ENCODE measurements at regions not wholly inside any gene's neighbourhood (a gene's known extent, or its start where the extent isn't known, plus 50 kb on each side); places are given as distances from the start of the nearest gene placed in this dataset.

- TF ChIP-seq, protein P1, sequence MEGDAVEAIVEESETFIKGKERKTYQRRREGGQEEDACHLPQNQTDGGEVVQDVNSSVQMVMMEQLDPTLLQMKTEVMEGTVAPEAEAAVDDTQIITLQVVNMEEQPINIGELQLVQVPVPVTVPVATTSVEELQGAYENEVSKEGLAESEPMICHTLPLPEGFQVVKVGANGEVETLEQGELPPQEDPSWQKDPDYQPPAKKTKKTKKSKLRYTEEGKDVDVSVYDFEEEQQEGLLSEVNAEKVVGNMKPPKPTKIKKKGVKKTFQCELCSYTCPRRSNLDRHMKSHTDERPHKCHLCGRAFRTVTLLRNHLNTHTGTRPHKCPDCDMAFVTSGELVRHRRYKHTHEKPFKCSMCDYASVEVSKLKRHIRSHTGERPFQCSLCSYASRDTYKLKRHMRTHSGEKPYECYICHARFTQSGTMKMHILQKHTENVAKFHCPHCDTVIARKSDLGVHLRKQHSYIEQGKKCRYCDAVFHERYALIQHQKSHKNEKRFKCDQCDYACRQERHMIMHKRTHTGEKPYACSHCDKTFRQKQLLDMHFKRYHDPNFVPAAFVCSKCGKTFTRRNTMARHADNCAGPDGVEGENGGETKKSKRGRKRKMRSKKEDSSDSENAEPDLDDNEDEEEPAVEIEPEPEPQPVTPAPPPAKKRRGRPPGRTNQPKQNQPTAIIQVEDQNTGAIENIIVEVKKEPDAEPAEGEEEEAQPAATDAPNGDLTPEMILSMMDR (IDR thresholded peaks at IDR 0.05) = no peak
- no peak for TF ChIP-seq ZFX (IDR thresholded peaks at IDR 0.05; ENCODE audit: borderline replicate concordance)
Observed at GRCh38 chr10:53580465-53580864, 807.9 kb upstream of the MBL2 start.

All from 22Rv1 (cell line).